Kidney epithelial cell (primary cell): ENCODE measurements at regions not wholly inside any gene's neighbourhood (a gene's known extent, or its start where the extent isn't known, plus 50 kb on each side); places are given as distances from the start of the nearest gene placed in this dataset.

Source experiments
- DNase-seq: peaks from one replicate; pipeline ENCODE4 v3.0.0-alpha.2; 2010; ENCODE audit warnings: low read depth
- H3K27me3 ChIP-seq: 2 replicates; pipeline ENCODE4 v1.6.0; 2011; ENCODE audit warnings: low read length; ENCODE audit not compliant: control insufficient read depth, insufficient read depth
- H3K36me3 ChIP-seq: 2 replicates; pipeline ENCODE4 v1.5.1; 2011; ENCODE audit warnings: low read length; ENCODE audit not compliant: control insufficient read depth, insufficient read depth
- H3K4me3 ChIP-seq: 2 replicates; pipeline ENCODE4 v1.5.1; 2011; ENCODE audit warnings: low read depth, mild to moderate bottlenecking, control low read depth, low read length
- TF ChIP-seq, protein P1 (sequence below): IDR thresholded peaks from 2 replicates; pipeline ENCODE4 v1.5.1; 2011; ENCODE audit warnings: mild to moderate bottlenecking, moderate library complexity, low read length, control low read depth, inconsistent platforms; ENCODE audit not compliant: insufficient read depth, poor library complexity, severe bottlenecking

DNA sequence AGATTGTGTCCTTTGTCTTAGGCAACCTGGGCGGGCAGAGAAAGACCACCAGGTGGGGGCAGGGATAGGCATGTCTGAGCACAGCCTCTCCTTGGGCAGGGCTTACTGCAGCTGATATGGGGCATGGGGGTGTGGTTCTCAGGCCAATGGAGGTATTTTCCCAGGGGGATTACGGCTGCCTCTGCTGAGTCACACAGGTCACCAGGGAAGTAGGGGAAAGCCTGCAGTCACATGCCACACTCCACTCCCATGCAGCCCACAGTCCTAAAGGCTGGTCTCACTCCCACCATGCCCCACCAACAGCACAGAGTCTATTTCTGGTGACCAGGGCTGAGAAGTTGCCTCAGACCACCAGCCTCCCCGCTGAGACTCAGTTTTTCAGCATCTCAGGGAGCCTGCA, 466.4 kb downstream of the DIPK2A start:
- no peak for DNase-seq
- Histone ChIP-seq H3K27me3 (no peaks in the 10 kb centered on the region), H3K36me3 (no peaks in the 10 kb centered on the region), H3K4me3 (no peak overlapping the region)
- TF ChIP-seq, protein P1, sequence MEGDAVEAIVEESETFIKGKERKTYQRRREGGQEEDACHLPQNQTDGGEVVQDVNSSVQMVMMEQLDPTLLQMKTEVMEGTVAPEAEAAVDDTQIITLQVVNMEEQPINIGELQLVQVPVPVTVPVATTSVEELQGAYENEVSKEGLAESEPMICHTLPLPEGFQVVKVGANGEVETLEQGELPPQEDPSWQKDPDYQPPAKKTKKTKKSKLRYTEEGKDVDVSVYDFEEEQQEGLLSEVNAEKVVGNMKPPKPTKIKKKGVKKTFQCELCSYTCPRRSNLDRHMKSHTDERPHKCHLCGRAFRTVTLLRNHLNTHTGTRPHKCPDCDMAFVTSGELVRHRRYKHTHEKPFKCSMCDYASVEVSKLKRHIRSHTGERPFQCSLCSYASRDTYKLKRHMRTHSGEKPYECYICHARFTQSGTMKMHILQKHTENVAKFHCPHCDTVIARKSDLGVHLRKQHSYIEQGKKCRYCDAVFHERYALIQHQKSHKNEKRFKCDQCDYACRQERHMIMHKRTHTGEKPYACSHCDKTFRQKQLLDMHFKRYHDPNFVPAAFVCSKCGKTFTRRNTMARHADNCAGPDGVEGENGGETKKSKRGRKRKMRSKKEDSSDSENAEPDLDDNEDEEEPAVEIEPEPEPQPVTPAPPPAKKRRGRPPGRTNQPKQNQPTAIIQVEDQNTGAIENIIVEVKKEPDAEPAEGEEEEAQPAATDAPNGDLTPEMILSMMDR, result no peak

DNA sequence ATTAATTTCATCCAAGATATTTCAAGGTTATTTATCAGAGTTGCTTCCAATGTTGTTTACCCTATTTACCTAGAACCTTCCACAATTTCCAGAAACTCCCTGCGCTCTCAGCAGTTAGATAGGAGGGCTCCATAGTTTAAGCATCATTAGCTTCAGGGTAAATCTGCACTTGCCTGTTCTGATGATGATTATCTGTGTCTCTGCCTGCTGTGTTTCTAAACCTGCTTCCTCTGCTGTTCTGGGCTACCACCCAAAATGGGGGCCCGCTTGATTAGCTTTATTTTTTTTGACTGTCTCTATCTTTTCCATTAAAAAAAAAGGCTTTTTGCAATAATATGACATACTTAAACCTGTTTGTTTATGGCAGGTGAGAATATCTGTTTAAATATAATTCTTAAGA, 472.4 kb downstream of the DIPK2A start:
- Histone ChIP-seq H3K4me3 (no peak overlapping the region), H3K36me3 (no peaks in the 10 kb centered on the region), H3K27me3 (no peaks in the 10 kb centered on the region)
- no peak for DNase-seq
- TF ChIP-seq, protein P1, result no peak

DNA sequence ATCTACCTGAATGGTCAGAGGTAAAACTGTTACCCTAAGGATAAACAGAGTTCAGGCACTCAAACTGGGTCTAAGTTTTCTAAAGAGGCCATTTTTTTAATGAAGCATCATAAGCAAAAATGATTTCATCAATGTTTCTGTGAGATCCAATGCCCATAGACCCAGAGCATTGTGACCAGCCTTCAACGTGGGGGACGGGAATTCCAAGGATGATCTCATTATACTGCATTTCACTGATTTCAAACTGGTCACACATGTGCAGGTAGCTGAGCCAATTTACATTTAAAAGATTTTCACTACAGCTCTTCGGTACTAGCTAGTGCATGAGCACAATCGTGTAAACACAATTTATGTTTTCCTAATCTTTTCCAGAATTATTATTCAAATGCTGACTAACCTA, 472.9 kb downstream of the DIPK2A start:
- no peaks in the 10 kb centered on the region for H3K36me3 ChIP-seq
- TF ChIP-seq, protein P1, result no peak
- no peak overlapping the region for H3K4me3 ChIP-seq
- H3K27me3 ChIP-seq, result no peaks in the 10 kb centered on the region
- DNase-seq, result no peak

DNA sequence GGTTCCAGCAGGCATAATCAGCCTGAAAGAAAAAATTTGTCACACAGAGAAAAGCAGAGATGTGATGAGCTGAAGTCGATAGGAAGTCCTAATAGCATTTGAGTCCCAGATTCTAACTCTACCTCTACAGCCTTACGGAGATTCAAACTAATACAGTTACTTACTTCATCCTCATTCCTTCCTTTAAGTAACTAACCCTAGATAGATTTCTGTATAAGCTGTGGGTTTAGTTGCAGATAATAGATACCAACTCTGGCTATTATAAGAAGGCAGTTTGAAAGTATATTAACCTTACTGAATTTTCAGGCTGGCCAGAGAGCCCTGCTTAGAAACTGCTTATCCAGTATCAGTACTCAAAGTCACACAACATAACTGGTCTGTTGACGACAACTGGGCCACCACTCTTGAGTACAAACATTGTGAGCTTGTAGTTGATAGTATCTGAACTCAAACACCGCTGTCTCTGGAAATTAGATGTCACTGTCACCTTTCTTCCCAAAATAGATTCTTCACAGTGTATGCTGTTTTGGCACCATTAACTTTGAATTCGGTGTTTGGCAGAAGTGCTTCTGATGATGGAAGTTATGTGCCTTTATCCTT, 484.3 kb downstream of the DIPK2A start:
- DNase-seq, result no peak
- Histone ChIP-seq H3K36me3 (no peaks in the 10 kb centered on the region), H3K4me3 (no peak overlapping the region), H3K27me3 (no peaks in the 10 kb centered on the region)
- TF ChIP-seq, protein P1, result no peak

DNA sequence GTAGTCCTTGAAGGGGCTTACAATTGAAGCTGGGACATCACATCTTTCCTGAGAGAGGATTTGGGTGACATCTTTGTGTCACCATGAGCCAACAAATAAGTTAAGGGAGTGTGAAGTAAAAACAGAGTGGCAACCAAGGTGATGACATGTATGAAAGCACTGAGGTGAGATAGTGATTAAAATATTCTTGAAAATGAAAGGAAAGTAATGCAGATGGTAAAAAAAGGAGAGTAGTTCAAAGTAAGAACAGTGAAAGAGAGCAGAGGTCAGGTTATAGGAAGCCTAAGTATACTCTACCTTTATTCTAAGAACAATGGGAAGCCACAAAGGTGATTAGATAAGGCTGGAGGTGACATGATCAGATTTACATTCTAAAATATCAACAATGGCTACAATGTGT, 486.1 kb downstream of the DIPK2A start:
- Histone ChIP-seq H3K36me3 (no peaks in the 10 kb centered on the region), H3K4me3 (no peak overlapping the region), H3K27me3 (no peaks in the 10 kb centered on the region)
- DNase-seq, result no peak
- TF ChIP-seq, protein P1, result no peak

DNA sequence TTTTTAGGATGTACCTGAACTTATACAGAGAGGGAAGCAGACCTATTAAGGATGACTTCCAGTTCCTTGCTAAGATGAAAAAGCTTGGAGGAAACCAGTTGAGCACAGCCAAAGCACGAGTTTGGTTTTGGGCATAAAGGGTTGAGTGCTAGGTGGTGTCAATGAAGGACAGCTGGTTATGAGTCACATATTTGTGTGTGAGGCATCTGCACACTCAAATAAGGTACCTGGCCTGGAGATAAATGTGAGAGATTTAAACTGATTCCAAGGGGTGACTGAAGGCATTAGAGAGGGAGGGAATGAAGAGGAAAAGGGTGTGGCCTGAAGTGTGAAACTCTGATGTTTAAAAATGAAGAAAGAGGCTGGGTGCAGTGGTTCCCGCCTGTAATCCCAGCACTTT, 486.7 kb downstream of the DIPK2A start:
- Histone ChIP-seq H3K27me3 (no peaks in the 10 kb centered on the region), H3K4me3 (no peak overlapping the region), H3K36me3 (no peaks in the 10 kb centered on the region)
- TF ChIP-seq, protein P1, result no peak
- no peak for DNase-seq
